Mesenchymal stem cell (in vitro differentiated cells and primary cell): ENCODE measurements at regions not wholly inside any gene's neighbourhood (a gene's known extent, or its start where the extent isn't known, plus 50 kb on each side); places are given as distances from the start of the nearest gene placed in this dataset.

Experiments
- DNase-seq: peaks from one replicate; pipeline ENCODE4 v3.0.0-alpha.2; 2013
- H2AFZ ChIP-seq: one replicate; pipeline ENCODE4 v1.6.1; 2013; ENCODE audit warnings: low read depth, mild to moderate bottlenecking, control low read depth, inconsistent platforms, low read length, moderate library complexity
- H2AK5ac ChIP-seq: 2 replicates; pipeline ENCODE4 v1.6.1; 2013; ENCODE audit warnings: low read length, moderate library complexity, mild to moderate bottlenecking, inconsistent platforms; ENCODE audit not compliant: severe bottlenecking
- H2BK120ac ChIP-seq: one replicate; pipeline ENCODE4 v1.6.1; 2013; ENCODE audit warnings: low read depth, mild to moderate bottlenecking, inconsistent platforms, low read length, moderate library complexity
- H2BK12ac ChIP-seq, 2 experiments: one replicate each; pipeline ENCODE4 v1.6.1; 2013; ENCODE audit warnings: inconsistent platforms in 2 of 2, low read length in 2 of 2, mild to moderate bottlenecking in 2 of 2, moderate library complexity in 2 of 2, control low read depth in 1 of 2
- H2BK15ac ChIP-seq: one replicate; pipeline ENCODE4 v1.6.1; 2013; ENCODE audit warnings: mild to moderate bottlenecking, low read depth, inconsistent platforms; ENCODE audit not compliant: poor library complexity, severe bottlenecking
- H2BK5ac ChIP-seq: 2 replicates; pipeline ENCODE4 v1.6.1; 2013; ENCODE audit warnings: low read depth, mild to moderate bottlenecking, low read length, control low read depth, inconsistent platforms; ENCODE audit not compliant: poor library complexity, severe bottlenecking
- H3K14ac ChIP-seq, 2 experiments: one replicate each; pipeline ENCODE4 v1.6.1; 2013; ENCODE audit warnings: inconsistent platforms in 2 of 2, low read length in 2 of 2, control low read depth in 1 of 2, mild to moderate bottlenecking in 1 of 2, moderate library complexity in 1 of 2
- H3K18ac ChIP-seq, 2 experiments: one replicate each; pipeline ENCODE4 v1.6.1; 2013; ENCODE audit warnings: inconsistent platforms in 2 of 2, low read length in 2 of 2, control low read depth in 1 of 2, low read depth in 1 of 2, mild to moderate bottlenecking in 1 of 2
- H3K23ac ChIP-seq, 2 experiments: one replicate each; pipeline ENCODE4 v1.6.1; 2013; ENCODE audit warnings: inconsistent platforms in 2 of 2, low read length in 2 of 2, mild to moderate bottlenecking in 2 of 2, moderate library complexity in 2 of 2, control low read depth in 1 of 2
- H3K27ac ChIP-seq: 2 replicates; pipeline ENCODE4 v1.5.1; 2013; ENCODE audit warnings: mild to moderate bottlenecking, moderate library complexity, low read length, control low read depth, inconsistent platforms; ENCODE audit not compliant: poor library complexity, severe bottlenecking
- H3K27me3 ChIP-seq, 2 experiments: 2 replicates each; pipeline versions ENCODE4 v1.6.1 to v1.7.0; 2013; ENCODE audit warnings: low read length in 2 of 2, mild to moderate bottlenecking in 2 of 2, moderate library complexity in 2 of 2, control low read depth in 1 of 2, inconsistent platforms in 1 of 2; ENCODE audit not compliant: control insufficient read depth in 1 of 2, insufficient read depth in 1 of 2
- H3K36me3 ChIP-seq, 2 experiments: 2 replicates each; pipeline versions ENCODE4 v1.6.1 to v1.7.0; 2013; ENCODE audit warnings: low read length in 2 of 2, control low read depth in 1 of 2, inconsistent platforms in 1 of 2, low read depth in 1 of 2, mild to moderate bottlenecking in 1 of 2; ENCODE audit not compliant: insufficient read depth in 2 of 2, control insufficient read depth in 1 of 2
- H3K4ac ChIP-seq, 2 experiments: one replicate each; pipeline ENCODE4 v1.6.1; 2013; ENCODE audit warnings: inconsistent platforms in 2 of 2, low read length in 2 of 2, mild to moderate bottlenecking in 2 of 2, moderate library complexity in 2 of 2, control low read depth in 1 of 2, low read depth in 1 of 2
- H3K4me1 ChIP-seq: 2 replicates; pipeline ENCODE4 v1.6.1; 2013; ENCODE audit warnings: low read depth, low read length, control low read depth; ENCODE audit not compliant: control insufficient read depth, insufficient read depth
- H3K4me2 ChIP-seq: 2 replicates; pipeline ENCODE4 v1.6.1; 2013; ENCODE audit warnings: low read length, mild to moderate bottlenecking, inconsistent platforms; ENCODE audit not compliant: poor library complexity, severe bottlenecking
- H3K4me3 ChIP-seq, 2 experiments: 2 replicates each; pipeline versions ENCODE4 v1.5.1 to v1.7.0; 2013; ENCODE audit warnings: low read length in 2 of 2, mild to moderate bottlenecking in 2 of 2, control low read depth in 1 of 2, low read depth in 1 of 2; ENCODE audit not compliant: insufficient read depth in 1 of 2
- H3K79me1 ChIP-seq: replicated peaks from 2 replicates; pipeline ENCODE4 v1.6.1; 2013; ENCODE audit warnings: mild to moderate bottlenecking, control low read depth, low read length, inconsistent platforms; ENCODE audit not compliant: poor library complexity, severe bottlenecking
- H3K9ac ChIP-seq: 2 replicates; pipeline ENCODE4 v1.7.0; 2013; ENCODE audit warnings: mild to moderate bottlenecking, low read length, moderate library complexity
- H3K9me3 ChIP-seq: 2 replicates; pipeline ENCODE4 v1.7.0; 2013; ENCODE audit warnings: mild to moderate bottlenecking, low read length; ENCODE audit not compliant: control insufficient read depth
- H4K8ac ChIP-seq: one replicate; pipeline ENCODE4 v1.6.1; 2013; ENCODE audit warnings: inconsistent platforms, mild to moderate bottlenecking, low read length, moderate library complexity
- H4K91ac ChIP-seq: one replicate; pipeline ENCODE4 v1.6.1; 2013; ENCODE audit warnings: mild to moderate bottlenecking, low read length, inconsistent platforms
- WGBS: methylation state at CpG from one replicate; pipeline ENCODE4 v1.1.7; 2013; ENCODE audit warnings: mixed read lengths; 5-methylcytosine and 5-hydroxymethylcytosine counted together

DNA sequence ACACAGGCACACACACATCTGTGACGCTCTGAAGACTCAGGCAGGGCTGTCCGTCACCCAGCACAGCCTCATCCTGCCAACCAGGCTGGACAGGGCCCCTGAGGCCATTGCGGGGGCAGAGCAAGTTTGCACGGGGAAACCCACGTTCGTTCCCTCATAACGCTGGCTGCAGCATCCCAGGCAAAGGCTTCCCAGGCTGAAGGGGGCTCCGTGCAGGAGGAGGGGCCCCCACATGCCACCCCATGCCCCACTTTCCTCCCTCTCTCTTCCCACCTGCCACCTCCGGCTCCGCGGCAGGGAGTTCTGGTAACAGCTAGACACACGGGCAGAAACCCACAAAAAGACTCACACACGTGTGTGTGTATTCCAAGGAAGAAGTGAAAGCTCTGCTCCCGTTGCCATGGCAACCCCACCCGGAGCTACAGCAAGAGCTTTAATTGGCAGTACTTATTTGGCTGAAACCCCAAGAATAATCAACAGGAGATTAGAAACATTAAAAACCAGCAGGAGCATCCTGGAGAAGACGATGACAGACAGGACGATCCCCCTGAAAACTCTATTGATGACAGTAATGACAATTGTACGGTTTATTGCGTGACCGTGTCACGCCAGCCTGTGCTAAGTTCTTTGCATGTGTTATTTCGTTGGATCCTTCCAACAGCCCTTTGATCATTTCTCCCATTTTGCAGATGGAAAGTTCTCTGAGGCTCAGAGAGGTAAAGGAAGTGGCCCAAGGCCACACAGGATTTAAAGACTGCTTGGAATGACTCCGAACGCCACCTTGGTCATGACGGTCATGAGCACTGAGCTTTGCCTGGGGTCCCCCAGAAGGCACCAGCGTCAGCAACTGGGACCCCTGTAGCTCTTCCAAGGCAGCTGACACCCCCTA lies 247.1 kb downstream of the NPHP4 start:
- H3K27ac ChIP-seq = no peak overlapping the region
- H3K79me1 ChIP-seq = no peaks in the 10 kb centered on the region
- H3K4me2 ChIP-seq = no peak overlapping the region
- H4K8ac ChIP-seq = no peak overlapping the region
- no peak overlapping the region for H3K9ac ChIP-seq
- H2AK5ac ChIP-seq = no peak overlapping the region
- no peak overlapping the region for H3K4ac ChIP-seq
- H3K14ac ChIP-seq = no peak overlapping the region
- DNase-seq = no peak
- H3K4me1 ChIP-seq = no peaks in the 10 kb centered on the region
- no peaks in the 10 kb centered on the region for H3K36me3 ChIP-seq
- H2BK120ac ChIP-seq = no peak overlapping the region
- no peak overlapping the region for H3K18ac ChIP-seq
- H4K91ac ChIP-seq = no peak overlapping the region
- no peak overlapping the region for H3K4me3 ChIP-seq
- no peaks in the 10 kb centered on the region for H3K9me3 ChIP-seq
- no peak overlapping the region for H2BK15ac ChIP-seq
- H2AFZ ChIP-seq = no peak overlapping the region
- H3K23ac ChIP-seq = no peak overlapping the region
- H3K27me3 ChIP-seq = peaks cover 0 to 47% of the 10 kb centered on the region in 2 experiments
- H2BK5ac ChIP-seq = no peak overlapping the region
- H2BK12ac ChIP-seq = no peak overlapping the region
- 65% methylated on average over 26 of the region's 26 CpGs for WGBS

DNA sequence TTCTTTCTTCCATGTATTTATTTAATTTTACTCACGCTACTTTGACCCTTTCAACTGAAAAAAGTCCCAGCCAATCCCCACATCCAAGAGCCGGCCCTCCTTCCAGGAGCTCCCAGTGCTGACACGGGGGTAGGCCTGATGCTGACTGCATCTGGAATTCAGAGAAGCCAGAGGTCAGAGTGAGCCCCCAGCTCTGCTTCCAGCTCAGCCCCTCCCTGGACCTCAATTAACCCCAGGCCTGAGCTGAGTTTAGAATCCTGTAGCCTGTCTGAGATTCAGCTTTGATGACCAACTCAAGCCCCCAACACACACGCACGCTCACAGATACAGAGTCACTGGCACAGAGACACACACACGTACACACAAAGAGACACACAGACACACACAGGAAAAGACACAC lies 247.9 kb downstream of the NPHP4 start:
- Histone ChIP-seq H4K91ac (no peak overlapping the region), H3K4me2 (no peak overlapping the region), H3K36me3 (no peaks in the 10 kb centered on the region), H3K23ac (no peak overlapping the region), H4K8ac (no peak overlapping the region), H3K4me1 (no peaks in the 10 kb centered on the region), H3K14ac (no peak overlapping the region), H2BK5ac (no peak overlapping the region), H2BK15ac (no peak overlapping the region), H3K9ac (no peak overlapping the region), H3K4me3 (no peak overlapping the region), H2BK120ac (no peak overlapping the region), H3K27ac (no peak overlapping the region), H3K9me3 (no peaks in the 10 kb centered on the region), H3K79me1 (no peaks in the 10 kb centered on the region), H2AFZ (no peak overlapping the region), H3K4ac (no peak overlapping the region), H2BK12ac (no peak overlapping the region), H3K18ac (no peak overlapping the region), H3K27me3 (peaks cover 0 to 41% of the 10 kb centered on the region in 2 experiments), H2AK5ac (no peak overlapping the region)
- 42% methylated on average over 6 of the region's 6 CpGs for WGBS
- no peak for DNase-seq

DNA sequence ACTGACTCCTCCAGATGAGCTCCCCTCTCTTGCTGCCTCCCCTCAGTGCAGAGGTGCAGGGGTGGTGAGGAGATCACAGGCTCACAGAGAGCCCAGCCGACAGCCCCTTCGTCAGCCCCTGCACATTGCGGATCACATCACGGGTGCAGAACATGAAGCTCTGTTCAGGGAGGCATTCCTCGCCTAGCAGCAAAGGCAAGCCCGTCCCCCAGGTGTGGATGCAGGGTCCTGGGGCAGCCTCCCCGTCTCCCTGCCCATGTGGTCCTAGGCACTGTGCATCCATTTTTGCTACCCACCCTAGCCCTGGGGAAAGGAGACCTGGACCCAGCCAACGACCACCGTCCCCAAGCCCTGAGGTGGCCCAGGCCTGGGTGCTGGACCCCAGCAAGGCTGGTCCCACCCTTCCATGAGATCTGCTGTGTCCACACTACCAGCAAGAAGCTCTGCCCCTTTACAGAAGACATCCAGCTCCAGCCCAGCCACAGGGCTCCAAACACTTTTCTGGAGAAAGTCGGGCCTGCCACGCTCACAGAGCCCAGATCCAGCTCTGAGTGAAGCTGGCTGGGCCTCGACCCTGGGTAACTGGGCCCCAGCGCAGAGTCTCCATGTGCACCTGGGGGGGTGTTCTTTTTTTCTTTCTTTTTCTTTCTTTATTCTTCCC lies 248.7 kb downstream of the NPHP4 start:
- no peak for DNase-seq
- Histone ChIP-seq H2BK15ac (no peak overlapping the region), H3K9me3 (no peaks in the 10 kb centered on the region), H3K4me2 (no peak overlapping the region), H2BK12ac (no peak overlapping the region), H3K27me3 (peaks cover 0 to 37% of the 10 kb centered on the region in 2 experiments), H4K8ac (no peak overlapping the region), H3K14ac (no peak overlapping the region), H4K91ac (no peak overlapping the region), H3K4ac (no peak overlapping the region), H2AFZ (no peak overlapping the region), H3K4me1 (no peaks in the 10 kb centered on the region), H3K36me3 (no peaks in the 10 kb centered on the region), H3K9ac (no peak overlapping the region), H3K18ac (no peak overlapping the region), H2AK5ac (no peak overlapping the region), H3K79me1 (no peaks in the 10 kb centered on the region), H3K23ac (no peak overlapping the region), H2BK120ac (no peak overlapping the region), H2BK5ac (no peak overlapping the region), H3K4me3 (peak overlapping the region in 1 of 2 experiments; percentile 32), H3K27ac (no peak overlapping the region)
- WGBS = 73% methylated on average over 12 of the region's 13 CpGs

DNA sequence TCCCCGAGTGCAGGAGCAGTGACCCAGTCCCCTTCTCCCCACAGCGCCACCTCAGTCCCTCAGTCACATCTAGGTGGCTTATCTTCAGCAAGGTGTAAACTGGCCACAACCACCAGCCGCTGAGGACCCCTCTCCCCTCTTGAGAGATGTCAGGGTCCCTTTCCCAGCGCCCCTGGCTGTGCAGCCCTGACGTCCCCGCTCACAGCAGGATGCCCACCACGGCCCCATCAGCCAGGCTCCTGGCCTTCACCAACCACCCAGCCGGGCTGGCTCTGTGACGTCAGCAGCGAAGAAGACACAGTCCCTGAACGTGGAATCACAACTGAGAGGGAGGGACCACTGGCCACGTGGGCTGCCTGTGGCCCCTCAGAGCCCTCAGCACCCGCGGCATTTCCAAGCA lies 249.4 kb downstream of the NPHP4 start:
- Histone ChIP-seq H2BK12ac (no peak overlapping the region), H3K4me1 (no peaks in the 10 kb centered on the region), H3K4me2 (no peak overlapping the region), H3K9me3 (no peaks in the 10 kb centered on the region), H3K18ac (no peak overlapping the region), H2BK15ac (no peak overlapping the region), H3K36me3 (no peaks in the 10 kb centered on the region), H2BK120ac (no peak overlapping the region), H3K23ac (no peak overlapping the region), H3K14ac (no peak overlapping the region), H2AK5ac (no peak overlapping the region), H3K27ac (no peak overlapping the region), H4K8ac (no peak overlapping the region), H2AFZ (no peak overlapping the region), H3K79me1 (no peaks in the 10 kb centered on the region), H3K4ac (no peak overlapping the region), H3K27me3 (peaks cover 0 to 37% of the 10 kb centered on the region in 2 experiments), H2BK5ac (no peak overlapping the region), H3K9ac (no peak overlapping the region), H3K4me3 (no peak overlapping the region), H4K91ac (no peak overlapping the region)
- DNase-seq = no peak
- WGBS = 81% methylated on average over 14 of the region's 14 CpGs
